ENCODE measurements at regions not wholly inside any gene's neighbourhood (a gene's known extent, or its start where the extent isn't known, plus 50 kb on each side); places are given as distances from the start of the nearest gene placed in this dataset.

DNA sequence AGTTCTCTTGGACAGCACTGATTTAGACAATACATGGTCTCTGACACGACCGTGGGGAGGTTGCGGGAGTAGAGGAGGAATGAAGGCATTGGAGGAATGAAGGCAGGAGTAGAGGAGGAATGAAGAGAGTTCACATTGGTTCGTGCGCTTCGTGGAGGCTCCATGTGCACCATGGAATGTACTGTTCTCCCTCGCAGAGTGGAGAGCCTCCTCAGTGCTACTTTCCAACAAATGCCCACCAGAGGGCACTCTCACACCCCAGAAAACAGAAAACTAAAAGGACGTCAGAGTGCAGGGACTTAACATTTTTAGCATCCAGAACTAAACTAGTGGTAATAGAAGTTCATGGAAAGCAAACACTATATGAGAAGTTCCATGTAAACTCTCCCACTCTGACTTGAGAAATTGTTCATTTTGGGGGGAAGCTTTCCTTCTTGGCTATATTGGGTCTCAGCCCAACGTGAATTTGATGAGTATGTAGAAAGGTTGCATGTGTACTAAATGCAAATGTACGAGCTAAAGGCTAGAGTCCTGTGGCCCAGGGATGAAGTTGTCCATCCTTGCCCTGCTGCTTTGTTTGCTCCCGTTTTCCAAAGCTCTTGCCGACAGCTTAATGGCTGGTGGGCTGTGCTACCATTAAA lies 211.6 kb downstream of the LMX1A start:
- TF ChIP-seq, protein P1, sequence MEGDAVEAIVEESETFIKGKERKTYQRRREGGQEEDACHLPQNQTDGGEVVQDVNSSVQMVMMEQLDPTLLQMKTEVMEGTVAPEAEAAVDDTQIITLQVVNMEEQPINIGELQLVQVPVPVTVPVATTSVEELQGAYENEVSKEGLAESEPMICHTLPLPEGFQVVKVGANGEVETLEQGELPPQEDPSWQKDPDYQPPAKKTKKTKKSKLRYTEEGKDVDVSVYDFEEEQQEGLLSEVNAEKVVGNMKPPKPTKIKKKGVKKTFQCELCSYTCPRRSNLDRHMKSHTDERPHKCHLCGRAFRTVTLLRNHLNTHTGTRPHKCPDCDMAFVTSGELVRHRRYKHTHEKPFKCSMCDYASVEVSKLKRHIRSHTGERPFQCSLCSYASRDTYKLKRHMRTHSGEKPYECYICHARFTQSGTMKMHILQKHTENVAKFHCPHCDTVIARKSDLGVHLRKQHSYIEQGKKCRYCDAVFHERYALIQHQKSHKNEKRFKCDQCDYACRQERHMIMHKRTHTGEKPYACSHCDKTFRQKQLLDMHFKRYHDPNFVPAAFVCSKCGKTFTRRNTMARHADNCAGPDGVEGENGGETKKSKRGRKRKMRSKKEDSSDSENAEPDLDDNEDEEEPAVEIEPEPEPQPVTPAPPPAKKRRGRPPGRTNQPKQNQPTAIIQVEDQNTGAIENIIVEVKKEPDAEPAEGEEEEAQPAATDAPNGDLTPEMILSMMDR (IDR thresholded peaks at IDR 0.05; ENCODE audit: low read depth, low read length, poor library complexity, severe bottlenecking), result peak; percentile 91
- no peak for TF ChIP-seq EZH2phosphoT487 (IDR thresholded peaks at IDR 0.05; ENCODE audit: borderline replicate concordance, low read length)
